Left renal pelvis (tissue), 4 donors: ENCODE measurements at regions not wholly inside any gene's neighbourhood (a gene's known extent, or its start where the extent isn't known, plus 50 kb on each side); places are given as distances from the start of the nearest gene placed in this dataset.

Experiments
- DNase-seq, 4 donors: peaks; one replicate each; pipeline ENCODE4 v3.0.0-alpha.2; 2013; ENCODE audit warnings: low read depth in 4 of 4, low spot score in 3 of 4

- no peak for DNase-seq
Measured at GRCh38 chr20:17012546-17013226, 214.2 kb upstream of the PCSK2 start.

DNA sequence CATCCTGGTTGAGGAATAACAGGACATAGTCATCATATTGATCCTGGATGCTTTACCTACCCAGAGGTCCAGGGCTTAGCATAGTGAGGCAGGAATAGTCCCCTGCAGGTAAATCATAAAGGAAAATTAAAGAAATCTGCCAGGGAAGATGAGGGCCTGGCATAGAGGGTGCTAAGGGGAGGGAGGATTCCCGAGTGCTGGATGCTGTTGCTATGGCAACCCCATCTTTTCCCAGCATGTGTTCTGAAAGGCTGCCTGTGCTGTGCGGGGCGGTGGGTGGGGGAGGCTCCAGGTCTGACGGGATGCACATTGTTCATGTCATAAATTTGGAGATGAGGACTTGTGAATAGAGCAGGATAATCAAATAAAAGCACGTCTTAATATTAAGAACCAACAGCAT is 212.6 kb upstream of the PCSK2 start:
- no peak for DNase-seq

- DNase-seq: no peak
Measured at GRCh38 chr20:17014756-17015366, 212.0 kb upstream of the PCSK2 start.

DNA sequence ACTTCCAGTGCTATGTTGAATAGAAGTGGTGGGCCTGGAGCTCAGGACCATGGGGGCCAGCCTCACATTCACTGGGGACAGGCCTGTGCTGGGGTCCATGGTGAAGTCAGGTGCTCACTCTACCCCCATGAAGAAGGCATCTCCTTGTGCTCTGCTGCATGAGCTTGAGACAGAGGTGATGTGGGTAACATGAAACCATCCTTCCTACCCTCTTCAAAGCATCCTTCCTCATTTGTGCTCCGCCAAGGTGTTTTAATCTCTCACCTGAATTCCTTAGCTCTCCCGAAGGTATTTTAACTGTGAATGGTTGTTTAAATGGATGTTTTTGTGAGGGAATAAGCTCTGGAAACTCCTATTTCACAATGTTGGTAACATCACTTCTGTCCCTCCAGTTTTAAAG is 209.6 kb upstream of the PCSK2 start:
- DNase-seq: no peak

DNA sequence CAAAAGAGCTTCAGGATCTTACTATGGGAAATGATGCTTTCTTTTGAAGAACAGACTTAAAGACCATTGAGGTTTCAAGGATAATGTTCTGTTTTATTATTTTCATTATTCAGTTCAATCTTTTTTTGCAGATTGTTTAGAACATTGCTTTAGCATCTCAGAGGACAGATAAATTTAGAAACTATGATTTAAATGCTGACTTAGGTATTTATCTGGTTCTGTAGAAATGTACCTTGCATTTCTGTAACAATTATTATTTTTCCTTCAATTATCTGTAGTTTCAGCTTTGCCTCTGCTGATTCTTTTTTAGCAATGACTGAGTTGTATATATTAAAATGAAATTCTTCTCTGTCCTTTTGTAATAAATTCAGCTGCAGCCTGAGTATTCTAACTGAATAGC is 205.4 kb upstream of the PCSK2 start:
- no peak for DNase-seq

GRCh38 chr20:17023036-17023435 is 203.8 kb upstream of the PCSK2 start:
- DNase-seq: no peak

- no peak for DNase-seq
Measured at GRCh38 chr20:17023806-17024205, 203.0 kb upstream of the PCSK2 start.

- DNase-seq: no peak
Measured at GRCh38 chr20:17024513-17025119, 202.2 kb upstream of the PCSK2 start.

GRCh38 chr20:17026346-17026745 is 200.5 kb upstream of the PCSK2 start:
- DNase-seq: no peak

DNA sequence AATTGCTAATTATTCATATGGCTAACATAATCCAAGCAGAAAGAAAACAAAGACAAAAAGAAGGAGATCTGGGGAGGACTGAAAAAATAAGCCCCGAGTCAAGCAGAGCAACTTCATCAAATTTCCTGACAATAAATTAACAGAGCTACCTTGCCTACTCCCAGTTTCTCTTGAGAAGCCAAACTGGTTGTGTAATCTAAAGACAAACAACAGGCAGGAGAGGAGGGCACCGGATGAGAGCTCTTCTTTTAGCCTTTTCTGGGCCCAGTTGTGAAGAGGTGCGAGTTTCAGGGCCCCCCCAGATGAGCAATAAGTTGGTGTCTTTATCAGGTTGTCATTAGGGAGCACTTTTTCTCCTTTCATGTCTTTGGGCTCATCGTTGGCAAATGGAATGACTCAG is 197.1 kb upstream of the PCSK2 start:
- DNase-seq: no peak

DNA sequence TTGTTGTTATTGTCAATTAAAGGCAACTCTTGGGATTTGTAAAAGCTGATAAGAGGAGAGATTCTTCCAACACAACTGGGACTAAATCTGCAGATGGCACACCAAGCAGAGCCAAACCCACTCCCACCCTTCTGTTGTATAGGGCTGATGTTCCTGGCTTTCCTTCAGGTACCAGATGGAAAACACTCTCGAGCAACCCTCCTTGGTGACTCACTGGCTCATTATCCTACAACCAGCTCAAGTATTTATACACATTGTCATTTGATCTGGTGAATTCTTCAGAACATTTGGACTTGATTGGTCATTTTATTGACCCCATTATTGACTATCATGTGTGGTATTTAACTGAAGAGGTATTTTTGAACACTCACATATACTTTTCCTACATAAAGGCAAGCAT is 190.3 kb upstream of the PCSK2 start:
- no peak for DNase-seq

- DNase-seq: no peak
Measured at GRCh38 chr20:17042122-17042521, 184.7 kb upstream of the PCSK2 start.

GRCh38 chr20:17043323-17043722 is 183.5 kb upstream of the PCSK2 start:
- DNase-seq: no peak

DNA sequence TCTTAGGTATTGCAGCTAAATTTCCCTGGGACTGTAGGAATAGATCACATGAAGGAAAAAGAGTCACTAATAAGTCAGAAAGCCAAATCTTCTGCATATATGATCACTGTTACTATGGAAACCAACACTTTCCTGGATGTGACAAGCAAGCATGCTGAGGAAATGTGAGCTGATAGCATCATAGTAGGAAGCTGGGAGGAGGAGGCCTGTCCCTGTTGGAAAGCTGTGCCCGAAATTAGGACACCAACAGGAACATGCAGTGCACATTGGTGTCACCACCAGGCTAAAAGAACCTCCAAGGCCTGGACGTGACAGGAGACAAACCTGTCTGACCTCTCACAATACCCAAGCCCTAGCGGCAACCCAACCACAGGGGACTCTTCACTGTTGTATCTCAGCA is 181.9 kb upstream of the PCSK2 start:
- DNase-seq: no peak

- DNase-seq: no peak
Measured at GRCh38 chr20:17059465-17059864, 167.4 kb upstream of the PCSK2 start.

DNA sequence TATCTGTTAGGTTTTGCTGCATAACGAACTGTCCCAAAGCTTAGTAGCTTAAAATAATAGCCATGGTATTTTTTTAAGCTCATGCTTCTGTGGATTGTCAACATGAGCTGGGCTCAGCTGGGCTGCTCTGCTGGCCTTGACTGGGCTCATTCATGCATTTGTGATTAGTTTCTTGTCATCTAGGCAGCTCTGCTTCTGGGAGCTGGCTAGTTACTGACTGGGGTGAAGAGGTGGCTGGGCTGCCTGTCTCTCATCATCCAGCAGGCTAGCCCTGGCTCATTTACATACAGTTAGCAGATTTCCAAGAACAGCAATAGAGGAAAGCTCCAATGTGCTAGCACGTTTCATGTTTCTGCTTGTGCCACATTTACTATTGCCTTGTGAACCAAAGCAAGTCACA is 165.1 kb upstream of the PCSK2 start:
- DNase-seq: no peak

- no peak for DNase-seq
Measured at GRCh38 chr20:17062712-17063111, 164.1 kb upstream of the PCSK2 start.

DNA sequence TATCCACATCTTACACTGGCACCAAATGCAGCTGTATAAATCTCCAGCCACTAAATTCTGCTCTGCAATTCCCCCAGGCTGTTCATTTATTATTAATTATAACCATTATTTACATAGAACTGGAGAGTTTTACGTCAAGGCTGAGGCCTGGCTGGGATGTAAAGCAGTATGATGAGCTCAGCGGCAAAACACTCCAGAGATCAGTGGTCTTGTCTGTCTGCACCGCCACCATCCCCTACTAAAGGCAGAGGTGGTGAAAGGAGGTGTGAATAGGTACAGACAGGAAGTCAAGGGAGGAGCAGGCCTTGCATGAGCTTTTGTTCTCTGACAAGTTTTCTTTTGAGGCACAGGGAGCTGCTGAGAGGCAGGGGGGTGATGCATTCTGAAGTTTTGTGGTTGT is 159.9 kb upstream of the PCSK2 start:
- DNase-seq: no peak

- no peak for DNase-seq
Measured at GRCh38 chr20:17068084-17068711, 158.6 kb upstream of the PCSK2 start.

DNA sequence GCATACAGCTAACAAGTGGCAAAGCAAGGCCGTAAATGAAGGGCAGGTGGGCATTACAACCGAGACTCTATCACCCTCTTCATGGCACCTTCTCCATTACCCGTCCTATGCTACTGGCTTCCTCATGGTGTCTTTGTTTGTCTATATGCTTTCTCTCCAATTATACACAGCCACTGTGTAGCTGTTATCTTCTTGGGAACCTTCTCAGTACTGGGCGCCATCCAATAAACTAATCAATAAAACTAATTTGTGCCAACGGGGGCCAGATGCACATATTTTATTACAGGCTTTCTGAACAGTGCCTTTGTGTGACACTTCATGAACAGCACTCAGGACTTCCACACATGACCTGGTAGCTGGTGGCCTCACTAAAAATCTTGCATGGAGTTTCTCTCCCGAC is 149.8 kb upstream of the PCSK2 start:
- no peak for DNase-seq

- DNase-seq: peak in 3 of 4 donors; percentile 3 to 12 (median 12)
Measured at GRCh38 chr20:17083738-17084137, 143.1 kb upstream of the PCSK2 start.

- no peak for DNase-seq
Measured at GRCh38 chr20:17084909-17085308, 141.9 kb upstream of the PCSK2 start.
